ENCODE measurements at regions not wholly inside any gene's neighbourhood (a gene's known extent, or its start where the extent isn't known, plus 50 kb on each side); places are given as distances from the start of the nearest gene placed in this dataset.

DNA sequence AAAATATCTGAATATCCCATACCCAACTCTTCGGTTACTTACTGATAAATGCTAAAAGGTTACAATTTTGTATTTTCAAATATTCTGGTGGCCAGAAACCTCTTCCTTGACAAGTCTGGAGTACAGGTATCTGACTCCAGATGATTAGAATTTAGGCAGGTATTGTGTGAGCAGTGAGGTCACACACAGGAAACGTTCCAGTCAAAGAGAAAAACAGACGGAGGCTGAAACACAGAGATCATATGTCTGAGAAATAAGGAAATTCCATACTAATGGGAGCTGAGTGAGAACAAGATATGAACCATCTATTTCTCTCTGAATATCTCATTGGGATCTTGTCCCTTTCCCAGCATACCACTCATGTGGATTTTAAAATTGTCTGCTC lies 89.4 kb upstream of the IGLL5 start:
- TF ChIP-seq EP300 (IDR thresholded peaks at IDR 0.05) (no peak), POLR2A (IDR thresholded peaks at IDR 0.05) (no peak), POLR2AphosphoS5 (IDR thresholded peaks at IDR 0.05) (no peak), CTCF (IDR thresholded peaks at IDR 0.05) (no peak)
- Histone ChIP-seq H3K27ac (no peak overlapping the region), H3K4me1 (no peaks in the 10 kb centered on the region), H3K36me3 (no peaks in the 10 kb centered on the region), H3K27me3 (peaks cover 0 to 3% (median 0%) of the 10 kb centered on the region in 3 donors), H3K4me3 (no peak overlapping the region), H3K9me3 (no peaks in the 10 kb centered on the region)
- no peak for DNase-seq
- intact Hi-C loops (cut with DNase I), result no loop called here
- 56 to 58% methylated on average over 3 of the region's 3 CpGs for WGBS, 2 donors

GRCh38 chr22:22798716-22799115 lies 88.9 kb upstream of the IGLL5 start:
- 96 to 99% methylated on average over 1 of the region's 1 CpG for WGBS, 2 donors
- intact Hi-C loops (cut with DNase I), result no loop called here
- no peak overlapping the region for H3K27ac ChIP-seq
- no peaks in the 10 kb centered on the region for H3K9me3 ChIP-seq
- H3K4me1 ChIP-seq, result no peaks in the 10 kb centered on the region
- H3K4me3 ChIP-seq, result no peak overlapping the region
- no peaks in the 10 kb centered on the region for H3K36me3 ChIP-seq
- no peak for TF ChIP-seq CTCF (IDR thresholded peaks at IDR 0.05)
- no peak for TF ChIP-seq EP300 (IDR thresholded peaks at IDR 0.05)
- no peak for TF ChIP-seq POLR2AphosphoS5 (IDR thresholded peaks at IDR 0.05)
- no peak for TF ChIP-seq POLR2A (IDR thresholded peaks at IDR 0.05)
- peaks cover 0 to 3% (median 0%) of the 10 kb centered on the region in 3 donors for H3K27me3 ChIP-seq
- no peak for DNase-seq

- WGBS, 2 donors, result 65 to 83% methylated on average over 4 of the region's 4 CpGs
- no peaks in the 10 kb centered on the region for H3K9me3 ChIP-seq
- intact Hi-C loops (cut with DNase I), result no loop called here
- no peak for DNase-seq
- H3K27ac ChIP-seq, result no peak overlapping the region
- no peaks in the 10 kb centered on the region for H3K4me1 ChIP-seq
- no peaks in the 10 kb centered on the region for H3K36me3 ChIP-seq
- peaks cover 0 to 3% (median 0%) of the 10 kb centered on the region in 3 donors for H3K27me3 ChIP-seq
- TF ChIP-seq EP300 (IDR thresholded peaks at IDR 0.05) (no peak), POLR2AphosphoS5 (IDR thresholded peaks at IDR 0.05) (no peak), CTCF (IDR thresholded peaks at IDR 0.05) (no peak), POLR2A (IDR thresholded peaks at IDR 0.05) (no peak)
- H3K4me3 ChIP-seq, result no peak overlapping the region
Observed at GRCh38 chr22:22799561-22799960, 88.1 kb upstream of the IGLL5 start.

DNA sequence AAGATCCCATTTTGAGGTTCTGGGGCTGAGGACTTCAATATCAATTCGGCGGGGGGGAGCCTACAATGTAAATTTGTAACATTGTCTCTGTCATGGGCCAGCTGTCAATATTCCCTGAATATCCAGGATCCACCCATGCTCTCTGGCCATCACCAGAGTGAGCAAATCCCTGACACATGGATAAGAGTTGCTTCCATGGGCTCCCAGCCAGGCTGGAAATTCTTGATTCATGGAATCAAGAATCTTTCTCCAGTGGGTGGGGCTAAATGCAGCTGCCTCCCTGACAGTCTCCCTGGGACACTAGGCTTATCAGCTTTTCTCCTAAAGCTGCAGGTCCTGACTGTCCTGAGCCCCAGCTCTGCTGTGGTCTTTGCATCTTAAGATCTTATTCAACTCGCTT lies 86.9 kb upstream of the IGLL5 start:
- H3K36me3 ChIP-seq, result no peaks in the 10 kb centered on the region
- TF ChIP-seq CTCF (IDR thresholded peaks at IDR 0.05) (no peak), EP300 (IDR thresholded peaks at IDR 0.05) (no peak), POLR2AphosphoS5 (IDR thresholded peaks at IDR 0.05) (no peak), POLR2A (IDR thresholded peaks at IDR 0.05) (no peak)
- no peak overlapping the region for H3K4me3 ChIP-seq
- no peaks in the 10 kb centered on the region for H3K4me1 ChIP-seq
- 82 to 89% methylated on average over 3 of the region's 3 CpGs for WGBS, 2 donors
- H3K9me3 ChIP-seq, result no peaks in the 10 kb centered on the region
- intact Hi-C loops (cut with DNase I), result no loop called here
- DNase-seq, result no peak
- H3K27me3 ChIP-seq, result peaks cover 0 to 3% (median 0%) of the 10 kb centered on the region in 3 donors
- no peak overlapping the region for H3K27ac ChIP-seq

- Histone ChIP-seq H3K27me3 (peaks cover 0 to 3% (median 0%) of the 10 kb centered on the region in 3 donors), H3K4me3 (no peak overlapping the region), H3K9me3 (no peaks in the 10 kb centered on the region), H3K36me3 (no peaks in the 10 kb centered on the region), H3K4me1 (no peaks in the 10 kb centered on the region), H3K27ac (no peak overlapping the region)
- intact Hi-C loops (cut with DNase I), result no loop called here
- TF ChIP-seq POLR2A (IDR thresholded peaks at IDR 0.05) (no peak), EP300 (IDR thresholded peaks at IDR 0.05) (no peak), CTCF (IDR thresholded peaks at IDR 0.05) (no peak), POLR2AphosphoS5 (IDR thresholded peaks at IDR 0.05) (no peak)
- DNase-seq, result no peak
- 84 to 86% methylated on average over 5 of the region's 5 CpGs for WGBS, 2 donors
Observed at GRCh38 chr22:22802339-22802970, 85.2 kb upstream of the IGLL5 start.

Measured in sigmoid colon (tissue), 6 donors.